ENCODE measurements at regions not wholly inside any gene's neighbourhood (a gene's known extent, or its start where the extent isn't known, plus 50 kb on each side); places are given as distances from the start of the nearest gene placed in this dataset.

DNA sequence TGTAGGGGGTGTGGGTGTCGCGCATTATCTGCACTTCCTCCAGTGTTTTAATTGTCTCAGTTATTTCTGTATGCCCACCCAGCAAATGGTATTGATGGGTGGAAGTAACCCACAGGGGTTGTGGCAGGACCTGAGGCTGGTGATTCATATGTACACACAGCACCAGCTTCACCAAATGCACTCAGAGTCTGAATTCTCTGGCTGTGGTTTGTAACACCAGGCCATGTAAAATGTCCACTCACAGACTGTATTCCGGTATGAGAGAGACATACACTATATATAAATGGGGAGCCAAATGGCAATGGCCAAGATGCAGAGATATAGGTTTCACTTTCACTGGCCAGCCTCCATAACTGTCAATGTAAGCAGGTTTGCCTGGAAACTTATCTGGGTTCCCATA lies 76.3 kb upstream of the FBXL4 start:
- TF ChIP-seq, protein P1, sequence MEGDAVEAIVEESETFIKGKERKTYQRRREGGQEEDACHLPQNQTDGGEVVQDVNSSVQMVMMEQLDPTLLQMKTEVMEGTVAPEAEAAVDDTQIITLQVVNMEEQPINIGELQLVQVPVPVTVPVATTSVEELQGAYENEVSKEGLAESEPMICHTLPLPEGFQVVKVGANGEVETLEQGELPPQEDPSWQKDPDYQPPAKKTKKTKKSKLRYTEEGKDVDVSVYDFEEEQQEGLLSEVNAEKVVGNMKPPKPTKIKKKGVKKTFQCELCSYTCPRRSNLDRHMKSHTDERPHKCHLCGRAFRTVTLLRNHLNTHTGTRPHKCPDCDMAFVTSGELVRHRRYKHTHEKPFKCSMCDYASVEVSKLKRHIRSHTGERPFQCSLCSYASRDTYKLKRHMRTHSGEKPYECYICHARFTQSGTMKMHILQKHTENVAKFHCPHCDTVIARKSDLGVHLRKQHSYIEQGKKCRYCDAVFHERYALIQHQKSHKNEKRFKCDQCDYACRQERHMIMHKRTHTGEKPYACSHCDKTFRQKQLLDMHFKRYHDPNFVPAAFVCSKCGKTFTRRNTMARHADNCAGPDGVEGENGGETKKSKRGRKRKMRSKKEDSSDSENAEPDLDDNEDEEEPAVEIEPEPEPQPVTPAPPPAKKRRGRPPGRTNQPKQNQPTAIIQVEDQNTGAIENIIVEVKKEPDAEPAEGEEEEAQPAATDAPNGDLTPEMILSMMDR (IDR thresholded peaks at IDR 0.05): no peak
- TF ChIP-seq POLR2AphosphoS5 (IDR thresholded peaks at IDR 0.05) (no peak), POLR2A (IDR thresholded peaks at IDR 0.05) (no peak), EP300 (IDR thresholded peaks at IDR 0.05) (no peak)
